ENCODE measurements at regions not wholly inside any gene's neighbourhood (a gene's known extent, or its start where the extent isn't known, plus 50 kb on each side); places are given as distances from the start of the nearest gene placed in this dataset.

DNA sequence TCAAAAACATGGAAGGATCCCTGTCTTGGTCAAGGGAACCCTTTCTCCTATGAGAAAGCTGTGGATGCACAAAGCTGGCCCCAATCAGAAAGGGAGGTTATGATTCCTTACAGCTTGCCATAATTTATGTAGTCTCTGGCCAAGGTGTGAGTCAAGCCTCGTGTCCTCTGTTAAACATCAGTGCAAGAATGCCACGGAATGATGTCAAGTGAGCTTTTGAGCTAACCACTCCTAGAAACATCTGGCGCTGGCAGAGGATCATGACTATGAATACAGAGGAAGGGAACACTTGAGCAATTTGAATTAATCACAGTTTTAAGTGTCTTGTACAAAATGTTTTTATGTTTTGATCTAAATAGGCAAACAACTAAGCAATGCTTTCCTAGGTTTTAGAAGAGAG, 51.5 kb upstream of the RAP2C start (continued):
- TF ChIP-seq, protein P1, sequence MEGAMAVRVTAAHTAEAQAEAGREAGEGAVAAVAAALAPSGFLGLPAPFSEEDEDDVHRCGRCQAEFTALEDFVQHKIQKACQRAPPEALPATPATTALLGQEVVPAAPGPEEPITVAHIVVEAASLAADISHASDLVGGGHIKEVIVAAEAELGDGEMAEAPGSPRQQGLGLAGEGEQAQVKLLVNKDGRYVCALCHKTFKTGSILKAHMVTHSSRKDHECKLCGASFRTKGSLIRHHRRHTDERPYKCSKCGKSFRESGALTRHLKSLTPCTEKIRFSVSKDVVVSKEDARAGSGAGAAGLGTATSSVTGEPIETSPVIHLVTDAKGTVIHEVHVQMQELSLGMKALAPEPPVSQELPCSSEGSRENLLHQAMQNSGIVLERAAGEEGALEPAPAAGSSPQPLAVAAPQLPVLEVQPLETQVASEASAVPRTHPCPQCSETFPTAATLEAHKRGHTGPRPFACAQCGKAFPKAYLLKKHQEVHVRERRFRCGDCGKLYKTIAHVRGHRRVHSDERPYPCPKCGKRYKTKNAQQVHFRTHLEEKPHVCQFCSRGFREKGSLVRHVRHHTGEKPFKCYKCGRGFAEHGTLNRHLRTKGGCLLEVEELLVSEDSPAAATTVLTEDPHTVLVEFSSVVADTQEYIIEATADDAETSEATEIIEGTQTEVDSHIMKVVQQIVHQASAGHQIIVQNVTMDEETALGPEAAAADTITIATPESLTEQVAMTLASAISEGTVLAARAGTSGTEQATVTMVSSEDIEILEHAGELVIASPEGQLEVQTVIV (IDR thresholded peaks at IDR 0.05; ENCODE audit: borderline replicate concordance, partially characterized antibody) = no peak
- no peak for TF ChIP-seq NFYB (IDR thresholded peaks at IDR 0.05; ENCODE audit: insufficient read depth, low read depth, low read length)
- no peak for TF ChIP-seq SREBF2 (IDR thresholded peaks at IDR 0.05; ENCODE audit: low read length)
- TF ChIP-seq ZBED1 (IDR thresholded peaks at IDR 0.05; ENCODE audit: borderline replicate concordance) = no peak
- TF ChIP-seq, protein P2, sequence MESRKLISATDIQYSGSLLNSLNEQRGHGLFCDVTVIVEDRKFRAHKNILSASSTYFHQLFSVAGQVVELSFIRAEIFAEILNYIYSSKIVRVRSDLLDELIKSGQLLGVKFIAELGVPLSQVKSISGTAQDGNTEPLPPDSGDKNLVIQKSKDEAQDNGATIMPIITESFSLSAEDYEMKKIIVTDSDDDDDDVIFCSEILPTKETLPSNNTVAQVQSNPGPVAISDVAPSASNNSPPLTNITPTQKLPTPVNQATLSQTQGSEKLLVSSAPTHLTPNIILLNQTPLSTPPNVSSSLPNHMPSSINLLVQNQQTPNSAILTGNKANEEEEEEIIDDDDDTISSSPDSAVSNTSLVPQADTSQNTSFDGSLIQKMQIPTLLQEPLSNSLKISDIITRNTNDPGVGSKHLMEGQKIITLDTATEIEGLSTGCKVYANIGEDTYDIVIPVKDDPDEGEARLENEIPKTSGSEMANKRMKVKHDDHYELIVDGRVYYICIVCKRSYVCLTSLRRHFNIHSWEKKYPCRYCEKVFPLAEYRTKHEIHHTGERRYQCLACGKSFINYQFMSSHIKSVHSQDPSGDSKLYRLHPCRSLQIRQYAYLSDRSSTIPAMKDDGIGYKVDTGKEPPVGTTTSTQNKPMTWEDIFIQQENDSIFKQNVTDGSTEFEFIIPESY (IDR thresholded peaks at IDR 0.05) = no peak
- TF ChIP-seq RB1 (IDR thresholded peaks at IDR 0.05; ENCODE audit: borderline replicate concordance) = no peak
- no peak for TF ChIP-seq CREB1 (IDR thresholded peaks at IDR 0.05; ENCODE audit: low read depth)
- no peak for TF ChIP-seq POLR2A (IDR thresholded peaks at IDR 0.05; ENCODE audit: low read depth, low read length)
- TF ChIP-seq MEF2A (IDR thresholded peaks at IDR 0.05; ENCODE audit: insufficient read depth, low read depth, low read length) = no peak
- no peak for TF ChIP-seq CHD4 (IDR thresholded peaks at IDR 0.05)
- TF ChIP-seq NFIC (IDR thresholded peaks at IDR 0.05; ENCODE audit: low read depth, low read length) = no peak
- TF ChIP-seq, protein P3, sequence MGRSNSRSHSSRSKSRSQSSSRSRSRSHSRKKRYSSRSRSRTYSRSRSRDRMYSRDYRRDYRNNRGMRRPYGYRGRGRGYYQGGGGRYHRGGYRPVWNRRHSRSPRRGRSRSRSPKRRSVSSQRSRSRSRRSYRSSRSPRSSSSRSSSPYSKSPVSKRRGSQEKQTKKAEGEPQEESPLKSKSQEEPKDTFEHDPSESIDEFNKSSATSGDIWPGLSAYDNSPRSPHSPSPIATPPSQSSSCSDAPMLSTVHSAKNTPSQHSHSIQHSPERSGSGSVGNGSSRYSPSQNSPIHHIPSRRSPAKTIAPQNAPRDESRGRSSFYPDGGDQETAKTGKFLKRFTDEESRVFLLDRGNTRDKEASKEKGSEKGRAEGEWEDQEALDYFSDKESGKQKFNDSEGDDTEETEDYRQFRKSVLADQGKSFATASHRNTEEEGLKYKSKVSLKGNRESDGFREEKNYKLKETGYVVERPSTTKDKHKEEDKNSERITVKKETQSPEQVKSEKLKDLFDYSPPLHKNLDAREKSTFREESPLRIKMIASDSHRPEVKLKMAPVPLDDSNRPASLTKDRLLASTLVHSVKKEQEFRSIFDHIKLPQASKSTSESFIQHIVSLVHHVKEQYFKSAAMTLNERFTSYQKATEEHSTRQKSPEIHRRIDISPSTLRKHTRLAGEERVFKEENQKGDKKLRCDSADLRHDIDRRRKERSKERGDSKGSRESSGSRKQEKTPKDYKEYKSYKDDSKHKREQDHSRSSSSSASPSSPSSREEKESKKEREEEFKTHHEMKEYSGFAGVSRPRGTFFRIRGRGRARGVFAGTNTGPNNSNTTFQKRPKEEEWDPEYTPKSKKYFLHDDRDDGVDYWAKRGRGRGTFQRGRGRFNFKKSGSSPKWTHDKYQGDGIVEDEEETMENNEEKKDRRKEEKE (IDR thresholded peaks at IDR 0.05) = no peak
- TF ChIP-seq SMAD1 (IDR thresholded peaks at IDR 0.05; ENCODE audit: low read depth, partially characterized antibody) = no peak

Measured in GM12878 (cell line).